ENCODE measurements at regions not wholly inside any gene's neighbourhood (a gene's known extent, or its start where the extent isn't known, plus 50 kb on each side); places are given as distances from the start of the nearest gene placed in this dataset.

- intact Hi-C loops (cut with micrococcal nuclease), result no loop called here
These were observed 440.0 kb downstream of the SLC16A7 start for GRCh38 chr12:60035835-60036234.

- intact Hi-C loops (cut with micrococcal nuclease), result no loop called here
These were observed 447.0 kb downstream of the SLC16A7 start for GRCh38 chr12:60042835-60043234.

- intact Hi-C loops (cut with micrococcal nuclease), result no loop called here
These were observed 447.4 kb downstream of the SLC16A7 start for GRCh38 chr12:60043236-60043635.

- intact Hi-C loops (cut with micrococcal nuclease), result no loop called here
These were observed 456.7 kb downstream of the SLC16A7 start for GRCh38 chr12:60052483-60052882.

- intact Hi-C loops (cut with micrococcal nuclease), result no loop called here
These were observed 463.4 kb downstream of the SLC16A7 start for GRCh38 chr12:60059180-60059579.

- intact Hi-C loops (cut with micrococcal nuclease), result no loop called here
These were observed 470.8 kb downstream of the SLC16A7 start for GRCh38 chr12:60066655-60067054.

GRCh38 chr12:60070552-60070951 lies 474.7 kb downstream of the SLC16A7 start:
- intact Hi-C loops (cut with micrococcal nuclease), result no loop called here

GRCh38 chr12:60071759-60072191 lies 475.9 kb downstream of the SLC16A7 start:
- intact Hi-C loops (cut with micrococcal nuclease), result no loop called here

GRCh38 chr12:60072911-60073310 lies 477.1 kb downstream of the SLC16A7 start:
- intact Hi-C loops (cut with micrococcal nuclease), result no loop called here

- intact Hi-C loops (cut with micrococcal nuclease), result no loop called here
These were observed 479.3 kb downstream of the SLC16A7 start for GRCh38 chr12:60075091-60075490.

GRCh38 chr12:60078026-60078425 lies 482.2 kb downstream of the SLC16A7 start:
- intact Hi-C loops (cut with micrococcal nuclease), result no loop called here

GRCh38 chr12:60093428-60093827 lies 497.6 kb downstream of the SLC16A7 start:
- intact Hi-C loops (cut with micrococcal nuclease), result no loop called here

- intact Hi-C loops (cut with micrococcal nuclease), result no loop called here
These were observed 498.6 kb downstream of the SLC16A7 start for GRCh38 chr12:60094436-60094835.

GRCh38 chr12:60096727-60097126 lies 500.9 kb downstream of the SLC16A7 start:
- intact Hi-C loops (cut with micrococcal nuclease), result no loop called here

- intact Hi-C loops (cut with micrococcal nuclease), result no loop called here
These were observed 504.3 kb downstream of the SLC16A7 start for GRCh38 chr12:60100160-60100559.

- intact Hi-C loops (cut with micrococcal nuclease), result no loop called here
These were observed 505.0 kb downstream of the SLC16A7 start for GRCh38 chr12:60100852-60101251.

GRCh38 chr12:60101715-60102114 lies 505.9 kb downstream of the SLC16A7 start:
- intact Hi-C loops (cut with micrococcal nuclease), result no loop called here

GRCh38 chr12:60106214-60106613 lies 510.4 kb downstream of the SLC16A7 start:
- intact Hi-C loops (cut with micrococcal nuclease), result no loop called here

- intact Hi-C loops (cut with micrococcal nuclease), result no loop called here
These were observed 512.2 kb downstream of the SLC16A7 start for GRCh38 chr12:60107992-60108391.

GRCh38 chr12:60112063-60112462 lies 516.2 kb downstream of the SLC16A7 start:
- intact Hi-C loops (cut with micrococcal nuclease), result no loop called here

GRCh38 chr12:60112763-60113162 lies 516.9 kb downstream of the SLC16A7 start:
- intact Hi-C loops (cut with micrococcal nuclease), result no loop called here

GRCh38 chr12:60114169-60114568 lies 518.3 kb downstream of the SLC16A7 start:
- intact Hi-C loops (cut with micrococcal nuclease), result no loop called here

- intact Hi-C loops (cut with micrococcal nuclease), result no loop called here
These were observed 523.5 kb downstream of the SLC16A7 start for GRCh38 chr12:60119327-60119726.

GRCh38 chr12:60120199-60120598 lies 524.4 kb downstream of the SLC16A7 start:
- intact Hi-C loops (cut with micrococcal nuclease), result no loop called here

All from T-helper 1 cell treated with Interleukin-12 subunit alpha and Interleukin-12 subunit beta and Interleukin-4 antibody, amounts not matched to agents 30 ng/mL and 1 ng/mL, for 36 hours (primary cell).